Body of pancreas (tissue), 4 donors: ENCODE measurements at regions not wholly inside any gene's neighbourhood (a gene's known extent, or its start where the extent isn't known, plus 50 kb on each side); places are given as distances from the start of the nearest gene placed in this dataset.

Experiments
- ATAC-seq: fragments of 150-250 bp; one replicate; pipeline ENCODE4 v1.9.1; 2016
- DNase-seq, 4 donors: peaks; one replicate each; pipeline ENCODE4 v3.0.0-alpha.2; 2019
- H3K27ac ChIP-seq, 4 donors: fragments of 200-600 bp; sonication (generic); 1 replicate in 3 of 4; 2 replicates in 1 of 4; pipeline versions ENCODE4 v1.5.1 to v1.6.1; 2016 to 2019; ENCODE audit warnings: mild to moderate bottlenecking in 1 of 4, mixed read lengths in 1 of 4, moderate library complexity in 1 of 4
- H3K27me3 ChIP-seq, 2 donors: fragments of 200-600 bp; sonication (generic); one replicate each; pipeline ENCODE4 v1.6.0; 2016; ENCODE audit warnings: mild to moderate bottlenecking in 1 of 2
- H3K36me3 ChIP-seq, 2 donors: fragments of 200-600 bp; sonication (generic); replicated peaks in 1 of 2; 2 replicates each; pipeline ENCODE4 v1.5.1; 2016; ENCODE audit warnings: low read depth in 2 of 2; ENCODE audit not compliant: insufficient read depth in 1 of 2
- H3K4me1 ChIP-seq: fragments of 200-600 bp; sonication (generic); one replicate; pipeline ENCODE4 v1.6.0; 2016
- H3K4me3 ChIP-seq, 2 donors: fragments of 200-600 bp; sonication (generic); 1 replicate in 1 of 2; 2 replicates in 1 of 2; pipeline ENCODE4 v1.5.1; 2016 to 2019
- H3K9me3 ChIP-seq, 3 donors: fragments of 200-600 bp; sonication (generic); 1 replicate in 2 of 3; 2 replicates in 1 of 3; pipeline ENCODE4 v1.5.1; 2016
- CTCF ChIP-seq, 7 experiments: fragments of 450-650 bp in 4 of 7; fragments of 200-600 bp in 3 of 7; sonication (generic) in 3 of 7; IDR thresholded peaks; one replicate each; pipeline ENCODE4 v1.5.1; 2016 to 2019; ENCODE audit warnings: antibody characterized with exemption in 7 of 7
- POLR2A ChIP-seq, 3 donors: fragments of 450-650 bp; IDR thresholded peaks; one replicate each; pipeline ENCODE4 v1.6.1; 2016; ENCODE audit warnings: antibody characterized with exemption in 3 of 3, mild to moderate bottlenecking in 2 of 3
- WGBS, 2 donors: methylation state at CpG; one replicate each; pipeline ENCODE4 v1.1.5; 2017; 5-methylcytosine and 5-hydroxymethylcytosine counted together
- intact Hi-C: fragments of 100-400 bp; cut with DNase I; formaldehyde crosslinking; loops from one replicate; pipeline ENCODE4 v1.15.1; 2023

- Histone ChIP-seq H3K36me3 (no peaks in the 10 kb centered on the region), H3K27me3 (no peaks in the 10 kb centered on the region), H3K4me1 (no peaks in the 10 kb centered on the region), H3K4me3 (no peak overlapping the region), H3K27ac (no peak overlapping the region), H3K9me3 (no peaks in the 10 kb centered on the region)
- intact Hi-C loops = no loop called here
- ATAC-seq = no peak
- DNase-seq = no peak
- 47 to 55% methylated on average over 2 of the region's 2 CpGs for WGBS, 2 donors
- TF ChIP-seq CTCF (IDR thresholded peaks at IDR 0.05) (no peak), POLR2A (IDR thresholded peaks at IDR 0.05) (no peak)
These were observed 706.3 kb downstream of the TFAP2A start for GRCh38 chr6:9708600-9708999.

- Histone ChIP-seq H3K27me3 (no peaks in the 10 kb centered on the region), H3K4me1 (no peaks in the 10 kb centered on the region), H3K9me3 (no peaks in the 10 kb centered on the region), H3K4me3 (no peak overlapping the region), H3K36me3 (no peaks in the 10 kb centered on the region), H3K27ac (no peak overlapping the region)
- intact Hi-C loops = no loop called here
- TF ChIP-seq CTCF (IDR thresholded peaks at IDR 0.05) (no peak), POLR2A (IDR thresholded peaks at IDR 0.05) (no peak)
- DNase-seq (no peak), ATAC-seq (no peak)
- WGBS, 2 donors = 39 to 41% methylated on average over 2 of the region's 2 CpGs
These were observed 709.9 kb downstream of the TFAP2A start for GRCh38 chr6:9704989-9705388.

GRCh38 chr6:9702914-9703313 is 712.0 kb downstream of the TFAP2A start:
- 42 to 52% methylated on average over 1 of the region's 1 CpG for WGBS, 2 donors
- no peak for TF ChIP-seq POLR2A (IDR thresholded peaks at IDR 0.05)
- TF ChIP-seq CTCF (IDR thresholded peaks at IDR 0.05) = no peak
- no peaks in the 10 kb centered on the region for H3K4me1 ChIP-seq
- H3K9me3 ChIP-seq = no peaks in the 10 kb centered on the region
- intact Hi-C loops = no loop called here
- ATAC-seq = no peak
- H3K27me3 ChIP-seq = no peaks in the 10 kb centered on the region
- H3K27ac ChIP-seq = no peak overlapping the region
- no peaks in the 10 kb centered on the region for H3K36me3 ChIP-seq
- no peak overlapping the region for H3K4me3 ChIP-seq
- DNase-seq = no peak

GRCh38 chr6:9699888-9700287 is 715.0 kb downstream of the TFAP2A start:
- TF ChIP-seq CTCF (IDR thresholded peaks at IDR 0.05) (no peak), POLR2A (IDR thresholded peaks at IDR 0.05) (no peak)
- H3K27ac ChIP-seq = no peak overlapping the region
- no peaks in the 10 kb centered on the region for H3K4me1 ChIP-seq
- WGBS, 2 donors = 45 to 51% methylated on average over 5 of the region's 5 CpGs
- DNase-seq (no peak), ATAC-seq (no peak)
- H3K4me3 ChIP-seq = no peak overlapping the region
- no peaks in the 10 kb centered on the region for H3K9me3 ChIP-seq
- intact Hi-C loops = no loop called here
- H3K36me3 ChIP-seq = no peaks in the 10 kb centered on the region
- no peaks in the 10 kb centered on the region for H3K27me3 ChIP-seq

- H3K9me3 ChIP-seq = no peaks in the 10 kb centered on the region
- WGBS, 2 donors = 58 to 59% methylated on average over 7 of the region's 7 CpGs
- TF ChIP-seq POLR2A (IDR thresholded peaks at IDR 0.05) = no peak
- no peaks in the 10 kb centered on the region for H3K36me3 ChIP-seq
- no peak overlapping the region for H3K27ac ChIP-seq
- ATAC-seq = no peak
- no peak overlapping the region for H3K4me3 ChIP-seq
- intact Hi-C loops = no loop called here
- no peaks in the 10 kb centered on the region for H3K27me3 ChIP-seq
- H3K4me1 ChIP-seq = no peaks in the 10 kb centered on the region
- DNase-seq = no peak
These were observed 717.5 kb downstream of the TFAP2A start for GRCh38 chr6:9697263-9697931.
